GM19351 (cell line): ENCODE measurements at regions not wholly inside any gene's neighbourhood (a gene's known extent, or its start where the extent isn't known, plus 50 kb on each side); places are given as distances from the start of the nearest gene placed in this dataset.

Experiments used
- ATAC-seq: cut with Tn5 transposase; IDR thresholded peaks from one replicate; pipeline ENCODE4 v1.9.1; 2021; ENCODE audit warnings: mild to moderate bottlenecking, moderate library complexity; ENCODE audit not compliant: unreplicated experiment

GRCh38 chr2:163462993-163463392 lies 272.8 kb downstream of the FIGN start:
- no peak for ATAC-seq

GRCh38 chr2:163459986-163460385 lies 275.8 kb downstream of the FIGN start:
- ATAC-seq = no peak

GRCh38 chr2:163456953-163457743 lies 278.7 kb downstream of the FIGN start:
- no peak for ATAC-seq

- peak; percentile 53 for ATAC-seq
Observed at GRCh38 chr2:163455815-163456214, 280.0 kb downstream of the FIGN start.

GRCh38 chr2:163453920-163454319 lies 281.9 kb downstream of the FIGN start:
- no peak for ATAC-seq

GRCh38 chr2:163441603-163442002 lies 294.2 kb downstream of the FIGN start:
- no peak for ATAC-seq

- no peak for ATAC-seq
Observed at GRCh38 chr2:163436963-163437362, 298.8 kb downstream of the FIGN start.

- ATAC-seq = no peak
Observed at GRCh38 chr2:163428187-163428586, 307.6 kb downstream of the FIGN start.

- no peak for ATAC-seq
Observed at GRCh38 chr2:163420604-163421003, 315.2 kb downstream of the FIGN start.

- ATAC-seq = no peak
Observed at GRCh38 chr2:163419000-163419830, 316.6 kb downstream of the FIGN start.

GRCh38 chr2:163417596-163418337 lies 318.0 kb downstream of the FIGN start:
- peak; percentile 90 for ATAC-seq

- no peak for ATAC-seq
Observed at GRCh38 chr2:163414121-163414520, 321.7 kb downstream of the FIGN start.

GRCh38 chr2:163407296-163407695 lies 328.5 kb downstream of the FIGN start:
- ATAC-seq = no peak

GRCh38 chr2:163405298-163405697 lies 330.5 kb downstream of the FIGN start:
- peak; percentile 48 for ATAC-seq

- ATAC-seq = no peak
Observed at GRCh38 chr2:163401481-163401880, 334.3 kb downstream of the FIGN start.

- no peak for ATAC-seq
Observed at GRCh38 chr2:163397451-163397850, 338.4 kb downstream of the FIGN start.

GRCh38 chr2:163395602-163396001 lies 340.2 kb downstream of the FIGN start:
- no peak for ATAC-seq

- no peak for ATAC-seq
Observed at GRCh38 chr2:163389838-163390237, 346.0 kb downstream of the FIGN start.

- no peak for ATAC-seq
Observed at GRCh38 chr2:163375472-163375871, 360.3 kb downstream of the FIGN start.

- no peak for ATAC-seq
Observed at GRCh38 chr2:163375070-163375469, 360.7 kb downstream of the FIGN start.

GRCh38 chr2:163374282-163374681 lies 361.5 kb downstream of the FIGN start:
- ATAC-seq = no peak
